NCI-H2227 (cell line): ENCODE measurements at regions not wholly inside any gene's neighbourhood (a gene's known extent, or its start where the extent isn't known, plus 50 kb on each side); places are given as distances from the start of the nearest gene placed in this dataset.

Experiments used
- DNase-seq: peaks from one replicate; lab custom pipeline; 2025; ENCODE audit not compliant: unreplicated experiment; lab: John Stamatoyannopoulos, UW

DNA sequence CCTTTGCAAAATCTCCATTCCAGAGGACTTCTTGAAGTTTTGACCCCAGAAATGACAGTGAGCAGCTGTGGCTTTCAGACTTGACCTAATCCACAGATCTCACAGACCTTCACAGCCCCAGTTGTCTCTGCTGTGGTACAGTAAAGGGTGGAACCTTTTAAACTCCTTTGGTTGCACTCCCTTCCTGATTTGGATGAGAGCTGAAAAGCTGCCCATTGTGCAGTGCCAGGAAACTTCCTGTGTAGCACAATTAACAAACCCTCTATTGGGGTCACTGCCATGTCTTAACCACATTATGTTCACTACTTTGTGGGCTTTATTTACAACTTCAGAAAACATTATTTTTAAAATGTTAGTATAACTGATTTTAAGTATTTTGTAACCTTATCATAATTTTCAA, 56.7 kb upstream of the PCSK5 start:
- no peak for DNase-seq

DNA sequence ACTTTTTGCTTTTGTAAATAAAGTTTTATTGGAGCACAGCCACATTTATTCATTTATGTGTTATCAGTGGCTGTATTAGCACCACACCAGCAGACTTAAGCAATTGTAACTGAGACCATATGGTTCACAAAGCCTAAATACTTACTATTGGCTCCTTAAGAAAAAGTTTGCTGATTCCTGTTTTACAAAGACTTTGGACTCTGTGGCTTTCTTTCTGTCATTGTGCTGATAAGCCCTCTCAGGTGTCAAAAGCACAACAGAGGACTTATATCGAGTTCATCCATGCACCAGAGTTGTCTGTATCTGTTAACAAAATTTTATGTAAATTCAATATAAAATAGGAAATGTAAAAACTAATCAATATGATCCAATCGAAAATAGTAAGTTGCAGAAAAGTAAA, 55.6 kb upstream of the PCSK5 start:
- DNase-seq = no peak
